22Rv1 (cell line): ENCODE measurements at regions not wholly inside any gene's neighbourhood (a gene's known extent, or its start where the extent isn't known, plus 50 kb on each side); places are given as distances from the start of the nearest gene placed in this dataset.

ENCODE experiments used
- ZFX ChIP-seq: fragments of 450-650 bp; IDR thresholded peaks from 2 replicates; pipeline ENCODE4 v1.6.1; 2017; ENCODE audit warnings: antibody characterized with exemption, borderline replicate concordance
- TF ChIP-seq, protein P1 (sequence below): fragments of 450-650 bp; IDR thresholded peaks from 2 replicates; pipeline ENCODE4 v1.5.1; 2017; ENCODE audit warnings: mild to moderate bottlenecking

DNA sequence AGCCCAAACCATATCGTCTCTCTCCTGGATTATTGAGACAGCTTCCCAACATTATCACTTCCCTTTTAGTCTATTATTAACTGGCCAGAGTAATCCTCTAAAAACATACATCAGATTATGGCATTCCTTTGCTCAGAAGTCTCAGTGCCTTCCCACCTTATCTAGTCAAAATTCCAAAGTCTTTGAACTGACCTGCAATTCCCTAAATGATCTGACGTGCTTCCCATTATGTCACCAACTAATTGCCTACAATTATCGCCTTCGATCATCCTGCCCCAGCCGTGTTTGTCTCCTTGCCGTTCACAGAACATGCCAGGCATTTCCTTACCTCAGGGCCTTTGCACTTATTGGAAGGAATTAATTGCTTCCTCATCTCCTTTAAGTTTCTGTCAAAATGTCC lies 332.4 kb downstream of the IRS1 start:
- TF ChIP-seq, protein P1, sequence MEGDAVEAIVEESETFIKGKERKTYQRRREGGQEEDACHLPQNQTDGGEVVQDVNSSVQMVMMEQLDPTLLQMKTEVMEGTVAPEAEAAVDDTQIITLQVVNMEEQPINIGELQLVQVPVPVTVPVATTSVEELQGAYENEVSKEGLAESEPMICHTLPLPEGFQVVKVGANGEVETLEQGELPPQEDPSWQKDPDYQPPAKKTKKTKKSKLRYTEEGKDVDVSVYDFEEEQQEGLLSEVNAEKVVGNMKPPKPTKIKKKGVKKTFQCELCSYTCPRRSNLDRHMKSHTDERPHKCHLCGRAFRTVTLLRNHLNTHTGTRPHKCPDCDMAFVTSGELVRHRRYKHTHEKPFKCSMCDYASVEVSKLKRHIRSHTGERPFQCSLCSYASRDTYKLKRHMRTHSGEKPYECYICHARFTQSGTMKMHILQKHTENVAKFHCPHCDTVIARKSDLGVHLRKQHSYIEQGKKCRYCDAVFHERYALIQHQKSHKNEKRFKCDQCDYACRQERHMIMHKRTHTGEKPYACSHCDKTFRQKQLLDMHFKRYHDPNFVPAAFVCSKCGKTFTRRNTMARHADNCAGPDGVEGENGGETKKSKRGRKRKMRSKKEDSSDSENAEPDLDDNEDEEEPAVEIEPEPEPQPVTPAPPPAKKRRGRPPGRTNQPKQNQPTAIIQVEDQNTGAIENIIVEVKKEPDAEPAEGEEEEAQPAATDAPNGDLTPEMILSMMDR = no peak
- TF ChIP-seq ZFX = no peak
